IPS DF 19.7 (cell line): ENCODE measurements at regions not wholly inside any gene's neighbourhood (a gene's known extent, or its start where the extent isn't known, plus 50 kb on each side); places are given as distances from the start of the nearest gene placed in this dataset.

Source experiments
- DNase-seq: peaks from one replicate; pipeline ENCODE4 v3.0.0-alpha.2; 2013; ENCODE audit warnings: low read depth, low spot score

DNA sequence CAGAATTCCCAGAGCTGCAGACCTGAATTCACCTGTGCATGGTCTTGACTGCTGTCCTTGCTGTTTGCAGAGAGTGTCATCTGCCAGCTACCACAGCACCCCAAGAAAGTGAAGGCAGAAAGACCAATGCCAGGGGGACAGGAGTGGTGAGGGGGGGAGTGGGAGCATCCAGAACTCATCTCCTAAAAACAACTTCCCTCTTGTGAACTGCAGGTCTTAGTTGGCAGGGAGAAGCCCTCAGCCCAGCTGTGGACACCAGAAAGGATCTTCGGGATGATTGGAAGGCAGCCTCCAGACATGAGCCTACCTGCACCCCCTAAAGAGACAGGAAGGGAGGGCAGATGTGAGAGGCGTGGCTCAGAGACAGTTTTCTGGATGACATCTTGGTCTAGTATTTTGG, 615.8 kb upstream of the MGMT start:
- DNase-seq: no peak

DNA sequence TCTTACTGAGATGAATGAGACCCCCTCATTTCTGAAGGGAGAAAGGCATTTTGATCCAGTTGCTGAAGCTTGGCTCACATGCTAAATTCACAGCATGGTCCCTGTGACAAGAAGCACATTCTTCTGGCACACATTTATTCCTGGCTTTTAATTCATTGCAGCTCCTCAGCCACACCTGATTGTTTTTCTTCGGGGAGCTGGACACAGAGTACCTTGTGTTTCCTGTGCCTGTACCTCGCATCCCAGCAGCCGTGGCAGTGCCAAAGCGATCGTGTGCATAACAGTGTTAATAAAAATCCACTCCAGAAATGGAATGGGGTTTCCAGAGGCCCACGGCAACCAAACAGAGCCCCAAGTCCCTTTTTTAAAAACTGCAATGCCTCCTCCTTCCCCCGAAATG, 615.3 kb upstream of the MGMT start:
- no peak for DNase-seq

DNA sequence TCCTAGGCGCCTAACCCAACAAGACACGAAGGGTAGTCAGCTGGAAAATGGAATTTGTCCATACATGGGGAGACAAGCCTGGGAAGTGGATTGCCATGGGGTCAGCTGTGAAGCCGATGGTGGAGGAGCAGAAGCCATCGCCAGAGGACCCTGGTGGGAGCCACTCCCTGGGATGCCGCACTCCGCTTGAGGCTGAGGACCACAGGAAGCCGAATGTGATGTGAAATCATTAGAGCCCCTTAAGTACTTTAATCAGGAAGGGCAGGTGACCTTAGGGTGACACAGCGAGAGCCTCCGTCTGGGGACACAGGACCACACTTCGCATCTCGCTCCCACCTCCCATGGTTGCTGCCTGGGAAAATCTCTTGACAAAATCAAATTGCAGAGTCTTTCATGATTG, 614.6 kb upstream of the MGMT start:
- no peak for DNase-seq

DNA sequence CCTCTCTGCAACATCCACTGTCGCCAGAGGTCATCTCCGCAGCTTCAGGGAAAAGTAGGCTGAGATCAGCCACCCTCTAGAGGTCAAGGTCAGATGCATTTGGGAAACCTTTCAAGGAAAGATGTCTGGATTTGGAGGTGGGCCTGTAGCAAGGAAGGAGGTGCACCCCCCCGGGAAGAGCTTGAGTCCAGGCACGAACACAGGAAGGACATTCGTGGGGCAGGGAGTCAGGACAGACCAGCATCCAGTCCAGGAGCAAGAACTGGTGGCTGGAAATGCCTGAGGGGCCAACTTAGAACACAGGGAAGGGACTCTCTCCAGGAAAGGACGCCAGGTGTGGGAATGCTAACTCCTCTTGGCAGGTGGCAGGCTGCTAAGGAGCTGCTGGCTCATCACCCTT, 614.1 kb upstream of the MGMT start:
- no peak for DNase-seq

DNA sequence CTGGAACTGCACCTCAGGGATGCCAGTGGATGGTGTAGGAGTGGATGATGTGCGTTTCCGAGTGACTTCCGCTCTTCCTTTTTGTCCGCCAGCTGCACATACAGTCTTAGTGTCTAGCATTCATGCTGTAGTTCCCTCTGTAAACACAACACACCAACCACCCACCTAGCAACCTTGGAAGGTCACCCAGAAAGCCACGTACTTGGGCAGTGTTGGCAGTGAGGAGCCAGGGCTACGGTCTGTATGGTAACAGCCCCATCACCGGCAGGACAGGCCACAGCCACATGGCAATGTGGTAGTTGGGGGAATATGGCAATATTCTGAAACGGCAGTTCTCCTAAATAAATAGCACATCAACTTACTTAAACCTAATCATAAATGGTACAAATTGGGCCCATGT, 613.5 kb upstream of the MGMT start:
- no peak for DNase-seq

DNA sequence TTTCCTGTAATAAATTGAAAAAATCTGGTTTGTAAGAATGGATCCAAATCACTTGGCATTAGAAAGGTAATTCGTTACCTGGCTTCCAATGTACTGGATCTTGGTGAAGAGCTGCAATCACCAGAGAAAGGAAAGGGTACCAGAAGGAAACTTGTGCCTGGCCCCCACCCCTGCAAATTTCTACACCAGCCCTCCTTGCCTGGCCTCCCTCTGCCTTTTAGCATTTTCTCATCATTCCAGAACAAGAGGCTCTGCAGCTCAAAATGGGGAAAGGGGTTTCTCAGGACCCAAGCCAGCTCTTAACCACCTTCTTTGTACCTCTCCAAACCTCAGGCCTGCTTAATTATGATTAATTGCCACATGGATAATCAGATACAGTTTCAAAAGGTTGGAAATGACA, 612.8 kb upstream of the MGMT start:
- DNase-seq: no peak

DNA sequence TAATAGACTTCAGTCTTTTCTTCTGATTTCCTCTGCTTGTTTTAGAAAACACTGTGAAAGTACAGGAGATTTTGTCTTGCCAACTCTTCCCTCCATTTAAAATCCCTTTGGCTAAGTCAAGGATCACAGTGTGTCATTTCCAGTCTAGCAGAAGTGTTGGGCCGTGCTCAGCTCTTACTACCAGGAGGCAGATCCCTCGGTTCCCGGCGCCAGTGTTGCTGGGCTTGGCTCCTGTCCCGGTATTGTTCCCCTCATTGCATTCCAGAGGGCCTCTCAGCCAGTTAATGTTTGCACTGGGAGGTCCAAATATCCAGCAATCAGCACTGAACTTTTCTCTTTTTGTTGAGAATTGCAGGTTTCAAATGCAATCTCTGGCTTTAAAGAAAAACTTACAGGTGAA, 612.1 kb upstream of the MGMT start:
- no peak for DNase-seq

DNA sequence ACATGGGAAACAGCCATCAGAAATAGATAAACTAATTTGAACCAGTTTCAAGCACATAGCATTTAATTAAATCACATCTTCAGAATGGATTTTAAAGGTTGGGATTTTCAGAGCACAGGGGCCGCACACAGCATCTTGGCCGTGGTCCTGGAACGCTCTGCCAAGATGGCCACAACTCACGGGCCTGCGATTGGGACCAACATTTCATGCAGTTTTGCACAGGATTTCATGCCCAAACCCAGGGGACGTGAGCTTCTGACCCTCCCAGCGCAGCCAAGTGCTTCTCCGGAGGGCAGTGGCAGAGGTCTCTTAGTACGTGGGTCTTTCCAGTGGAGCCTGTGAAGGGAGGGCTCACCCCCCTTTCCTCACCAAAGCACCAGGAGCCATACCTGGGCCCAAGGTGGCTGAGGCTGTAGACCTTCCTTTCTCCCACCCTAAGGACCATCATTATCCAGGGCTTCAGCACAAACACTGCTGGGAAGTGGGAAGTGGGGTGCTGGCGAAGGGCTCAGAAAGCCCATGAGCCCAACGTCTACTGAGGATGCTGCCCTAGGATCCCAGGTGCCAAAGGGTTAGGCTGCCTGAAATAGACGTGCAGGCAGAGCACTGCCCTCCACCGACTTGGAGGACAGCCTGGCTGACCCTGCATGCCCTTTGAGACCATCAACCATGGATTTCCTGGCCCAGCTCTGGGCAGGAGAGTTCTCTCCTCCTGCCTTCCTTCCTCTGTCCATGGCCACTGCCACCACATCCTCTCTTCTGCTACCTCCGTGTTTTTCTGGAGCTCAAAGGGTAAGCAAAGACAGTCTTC, 611.2 kb upstream of the MGMT start:
- no peak for DNase-seq

DNA sequence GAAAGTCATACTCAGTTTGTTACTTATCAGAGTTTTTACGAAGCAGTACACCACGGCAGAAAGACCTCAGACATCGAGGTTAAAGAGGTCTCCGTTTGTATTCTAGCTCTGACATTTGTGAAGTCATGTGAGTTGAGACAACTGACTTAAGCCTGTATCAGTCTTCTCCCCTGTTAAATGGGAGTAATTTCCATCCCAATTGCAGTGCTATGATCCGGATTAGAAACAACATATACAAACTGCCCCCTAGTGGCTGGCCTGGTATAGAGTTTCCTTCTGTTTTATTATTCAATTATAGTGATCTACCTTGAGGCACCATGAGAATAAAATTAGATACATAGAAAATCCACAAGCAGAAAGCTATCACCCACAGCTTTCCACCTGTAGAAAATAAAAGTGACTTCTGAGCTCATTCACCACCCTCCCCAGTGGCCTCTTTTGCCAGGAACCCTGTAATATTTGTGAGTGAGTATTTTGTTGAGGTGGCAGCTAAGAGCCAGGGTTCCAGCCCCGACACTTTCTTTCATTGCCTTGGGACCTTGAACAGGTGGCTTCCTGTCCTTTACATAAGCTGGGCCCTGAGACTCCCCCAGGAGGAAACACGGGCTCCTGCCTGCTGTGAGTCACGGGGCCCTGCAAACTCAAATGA, 607.2 kb upstream of the MGMT start:
- no peak for DNase-seq

DNA sequence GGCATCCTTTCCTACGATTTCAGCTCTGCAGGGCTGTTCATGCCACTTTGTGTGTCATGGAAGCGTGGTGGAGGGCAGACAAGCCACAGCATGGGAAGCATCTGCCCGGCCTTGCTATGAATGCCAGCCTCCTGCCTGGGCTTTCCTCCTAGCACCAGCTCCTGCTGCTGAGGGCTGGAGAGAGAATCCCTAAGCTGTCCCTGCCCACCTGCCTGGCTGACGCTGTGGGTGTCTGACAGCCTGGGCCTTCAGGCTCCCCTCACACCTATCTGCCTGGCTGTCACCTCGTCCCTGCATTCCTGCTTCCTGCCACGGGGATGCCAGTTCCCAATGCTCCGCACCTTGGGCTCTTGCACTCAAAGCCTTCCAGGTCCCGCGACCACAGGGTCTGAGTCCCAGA, 606.5 kb upstream of the MGMT start:
- DNase-seq: no peak

DNA sequence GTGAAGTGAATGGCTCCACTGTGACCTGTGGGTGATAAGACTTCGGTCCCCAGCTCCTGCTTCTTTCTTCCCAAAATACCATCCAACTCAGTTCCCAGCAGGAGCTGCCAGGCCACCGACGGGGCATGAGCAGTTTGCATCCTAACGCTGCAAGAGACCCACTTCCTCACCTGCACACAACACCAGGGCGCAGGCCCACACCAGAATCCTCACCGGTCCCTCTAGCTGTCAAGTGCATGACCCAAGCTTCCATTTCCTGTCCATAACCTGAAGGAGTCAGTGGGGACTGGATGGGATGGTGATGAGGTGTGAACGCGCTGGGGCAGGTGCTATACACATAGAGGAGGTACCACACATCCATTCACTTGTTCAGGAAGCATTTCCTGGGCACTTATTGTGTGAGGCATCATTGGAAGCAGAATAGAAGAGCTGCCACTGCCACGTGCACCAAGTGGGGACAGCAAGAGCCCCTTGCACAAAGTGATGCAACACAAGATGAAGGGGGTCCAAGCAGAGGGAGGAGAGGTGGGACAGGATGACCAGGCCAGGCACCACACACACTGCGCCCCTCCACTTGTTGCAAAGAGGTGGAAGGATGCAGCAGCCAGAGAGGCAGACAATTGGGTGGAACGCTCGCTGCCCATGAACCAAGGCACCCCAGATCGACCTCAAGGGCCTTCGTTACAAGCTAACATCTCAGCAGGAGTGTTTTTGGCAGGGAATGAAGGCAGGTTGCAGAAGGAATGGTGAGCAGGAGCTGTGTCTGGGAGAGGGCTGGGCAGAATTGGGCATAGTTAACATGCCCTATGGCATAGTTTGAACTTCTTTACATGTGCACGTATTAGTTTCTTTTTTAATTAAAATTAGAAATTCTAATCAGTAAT, 605.8 kb upstream of the MGMT start:
- DNase-seq: no peak

DNA sequence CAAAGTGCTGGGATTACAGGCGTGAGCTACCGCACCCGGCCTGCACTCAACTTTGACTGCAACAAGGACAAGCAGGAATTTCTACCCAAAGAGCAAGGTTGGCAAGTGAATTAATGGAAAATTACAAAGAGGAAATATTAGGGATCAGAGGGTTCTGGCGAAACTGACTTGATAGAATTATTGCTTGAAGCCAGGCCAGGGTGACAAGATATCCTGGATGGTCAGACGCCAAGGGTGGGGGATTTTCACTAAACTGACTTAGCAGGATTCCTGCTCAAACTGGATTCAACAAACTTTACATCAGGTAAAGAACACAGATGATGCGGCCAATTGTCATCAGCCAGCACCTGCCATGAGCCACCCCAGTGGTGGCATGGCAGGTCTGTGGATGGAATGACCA, 603.6 kb upstream of the MGMT start:
- no peak for DNase-seq

DNA sequence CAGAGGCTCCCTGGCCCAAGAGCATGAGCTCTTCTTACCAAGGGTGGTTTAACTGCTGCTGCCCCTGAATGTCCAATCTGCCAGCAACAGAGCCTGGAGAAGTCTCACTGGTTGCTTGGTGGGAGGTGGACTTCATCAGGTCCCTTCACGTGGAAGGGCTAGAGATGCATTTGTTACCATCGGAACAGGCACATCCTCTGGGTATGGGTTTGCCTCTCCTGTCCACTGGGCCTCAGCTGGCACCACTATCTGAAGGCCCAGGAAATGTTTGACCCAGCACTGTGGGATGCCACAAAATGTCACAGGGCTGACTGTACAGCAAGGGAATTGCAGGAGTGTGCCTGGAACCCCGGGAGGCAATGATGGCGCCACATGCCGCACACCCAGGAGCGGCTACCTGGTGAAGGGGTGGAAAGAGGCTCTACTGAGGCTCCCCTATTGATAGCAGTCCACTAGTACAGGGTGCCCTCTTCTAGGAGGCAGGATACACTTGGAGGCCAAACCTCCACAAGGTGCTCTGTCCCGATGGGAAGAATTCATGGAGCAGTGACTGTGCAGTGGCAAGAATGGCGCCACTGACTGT, 603.1 kb upstream of the MGMT start:
- no peak for DNase-seq

DNA sequence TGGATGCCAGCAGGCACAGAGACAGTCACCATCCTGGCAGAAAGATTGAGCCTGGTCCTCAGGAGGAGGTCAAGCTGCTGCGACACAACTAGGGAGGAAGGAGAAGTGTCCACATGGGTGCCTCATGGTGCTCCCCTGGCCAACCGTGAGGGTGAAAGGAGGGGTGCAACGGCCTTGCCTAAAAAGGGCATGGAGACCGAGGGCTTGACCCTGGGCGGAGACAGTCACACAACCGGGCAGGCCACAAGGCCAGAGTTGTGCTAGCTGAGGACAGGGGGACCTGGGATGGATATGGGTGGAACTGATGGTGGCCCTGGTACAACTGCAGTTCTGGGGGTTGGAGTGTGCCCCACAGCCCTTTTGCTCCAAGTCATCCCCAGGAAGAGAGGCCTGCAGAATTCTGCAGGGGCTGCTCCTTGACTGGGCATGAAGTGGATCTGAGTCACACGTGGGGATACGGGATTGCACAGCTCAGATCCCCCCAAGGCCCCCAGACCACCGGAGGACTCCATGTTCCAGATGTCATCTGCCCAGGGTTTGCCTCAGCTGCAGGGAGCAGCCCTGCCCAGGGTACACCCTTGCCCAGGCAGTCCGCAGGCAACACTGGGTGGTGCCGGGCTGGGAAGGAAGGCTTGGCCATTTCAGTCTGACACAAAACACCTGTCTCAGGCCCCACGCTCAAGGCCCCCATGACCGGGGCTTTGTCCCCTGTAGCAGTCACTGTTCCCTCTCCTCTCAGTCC, 602.3 kb upstream of the MGMT start:
- DNase-seq: no peak

DNA sequence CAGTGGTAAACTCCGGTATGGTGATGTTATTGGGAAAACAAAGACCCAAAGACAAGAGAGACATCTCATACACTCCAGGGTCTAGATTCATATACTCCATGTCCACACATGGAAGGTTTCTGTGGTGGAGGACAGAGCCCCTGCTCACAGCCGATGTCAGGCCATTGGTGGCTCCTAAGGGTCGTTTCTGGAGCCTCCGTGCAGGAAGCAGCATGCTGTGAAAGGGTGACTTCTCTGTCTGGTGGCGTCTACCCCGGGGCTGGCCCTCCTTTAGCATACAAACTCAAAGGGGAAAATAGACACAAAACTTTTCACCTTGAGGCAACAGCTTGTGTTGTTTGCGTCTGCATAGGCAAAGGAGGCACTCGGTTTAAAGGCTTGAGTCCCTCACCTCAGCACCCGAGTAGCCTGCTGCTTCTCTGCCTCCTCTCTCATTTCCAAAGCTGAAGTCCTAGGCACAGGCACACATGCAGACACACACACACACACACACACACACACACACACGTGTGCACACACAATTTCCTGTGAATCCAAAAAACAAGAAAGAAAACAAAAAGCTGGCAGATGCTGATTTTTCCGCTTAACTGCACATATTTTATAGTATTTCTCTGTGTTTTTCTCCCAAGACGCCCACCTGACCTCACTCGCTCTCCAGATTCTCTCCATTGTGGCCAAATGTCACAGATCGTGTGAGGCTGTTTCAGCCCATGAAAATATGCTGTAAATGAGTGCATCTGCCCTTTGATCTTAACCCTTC, 601.4 kb upstream of the MGMT start:
- DNase-seq: no peak

DNA sequence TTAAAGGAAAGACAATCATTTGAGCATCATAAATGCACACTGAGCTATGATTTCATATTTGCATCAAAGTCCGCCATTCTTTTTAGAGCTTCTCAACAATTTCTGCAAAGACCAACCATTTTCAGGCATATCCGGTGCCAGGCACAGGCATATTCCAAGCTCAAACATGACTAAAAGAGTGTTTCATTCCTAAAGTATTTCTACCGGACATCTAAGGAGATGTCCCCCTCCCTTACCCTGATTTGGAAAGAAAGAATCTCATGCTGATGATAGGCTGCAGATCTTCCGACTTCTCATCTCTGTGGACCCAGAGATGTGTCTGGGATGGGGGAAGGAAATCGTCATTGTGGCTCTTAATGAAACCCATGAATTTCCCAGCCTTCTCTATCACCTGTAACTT, 600.5 kb upstream of the MGMT start:
- no peak for DNase-seq

DNA sequence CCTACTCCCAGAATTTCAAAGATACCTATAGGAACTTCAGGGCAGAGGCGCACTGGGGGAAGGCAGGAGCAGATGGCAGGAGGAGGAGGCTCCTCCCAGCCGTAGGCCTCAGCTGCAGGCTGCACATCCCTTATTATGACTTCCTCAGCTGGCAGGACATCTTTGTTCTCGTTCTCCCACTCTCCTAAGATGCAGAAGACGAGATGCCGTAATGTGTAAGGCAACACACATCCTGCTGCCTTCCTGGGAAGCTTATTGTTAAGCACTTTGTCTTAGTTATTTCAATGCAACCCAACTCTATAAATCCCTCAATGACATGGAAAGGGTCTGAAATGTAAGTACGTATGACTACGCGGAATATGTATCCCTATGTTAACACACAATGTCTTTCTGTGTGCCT, 599.8 kb upstream of the MGMT start:
- DNase-seq: no peak

DNA sequence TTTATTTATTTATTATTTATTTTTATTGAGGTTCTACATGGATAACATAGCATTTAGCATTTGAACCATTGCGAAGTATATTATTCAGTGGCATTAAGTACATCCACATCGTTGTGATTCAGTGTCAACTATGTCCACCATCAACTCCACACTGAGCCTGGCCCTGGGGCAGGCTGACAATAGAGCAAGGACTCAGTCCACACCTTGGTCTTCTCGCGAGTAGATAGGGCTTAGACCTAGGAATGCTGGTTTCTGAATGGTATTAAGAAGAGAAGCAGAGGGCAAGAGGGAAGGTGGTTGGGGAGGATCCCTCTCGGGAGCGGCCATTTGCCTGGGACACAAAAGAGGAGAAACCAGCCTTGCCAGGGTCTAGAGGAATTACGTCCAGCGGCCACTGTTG, 599.2 kb upstream of the MGMT start:
- DNase-seq: no peak

DNA sequence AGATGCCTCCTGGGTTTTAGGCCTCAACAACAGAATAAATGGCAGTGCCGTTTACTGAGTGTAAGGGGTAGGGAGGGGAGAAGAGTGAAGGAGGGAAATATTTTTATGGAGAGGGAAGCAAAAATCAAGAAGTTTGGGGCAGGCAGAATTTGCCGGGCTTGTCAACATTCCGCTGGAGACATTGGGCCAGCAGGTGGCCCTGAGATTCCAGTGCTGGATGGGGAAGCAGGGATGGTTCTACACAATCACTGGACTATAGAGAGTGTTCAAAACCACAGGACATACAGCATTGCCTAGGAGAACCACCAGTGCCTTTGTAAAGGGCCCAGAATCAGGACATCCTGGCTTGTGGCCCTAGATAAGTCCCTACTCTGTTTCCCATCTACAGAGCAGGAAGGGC, 598.6 kb upstream of the MGMT start:
- DNase-seq: no peak

DNA sequence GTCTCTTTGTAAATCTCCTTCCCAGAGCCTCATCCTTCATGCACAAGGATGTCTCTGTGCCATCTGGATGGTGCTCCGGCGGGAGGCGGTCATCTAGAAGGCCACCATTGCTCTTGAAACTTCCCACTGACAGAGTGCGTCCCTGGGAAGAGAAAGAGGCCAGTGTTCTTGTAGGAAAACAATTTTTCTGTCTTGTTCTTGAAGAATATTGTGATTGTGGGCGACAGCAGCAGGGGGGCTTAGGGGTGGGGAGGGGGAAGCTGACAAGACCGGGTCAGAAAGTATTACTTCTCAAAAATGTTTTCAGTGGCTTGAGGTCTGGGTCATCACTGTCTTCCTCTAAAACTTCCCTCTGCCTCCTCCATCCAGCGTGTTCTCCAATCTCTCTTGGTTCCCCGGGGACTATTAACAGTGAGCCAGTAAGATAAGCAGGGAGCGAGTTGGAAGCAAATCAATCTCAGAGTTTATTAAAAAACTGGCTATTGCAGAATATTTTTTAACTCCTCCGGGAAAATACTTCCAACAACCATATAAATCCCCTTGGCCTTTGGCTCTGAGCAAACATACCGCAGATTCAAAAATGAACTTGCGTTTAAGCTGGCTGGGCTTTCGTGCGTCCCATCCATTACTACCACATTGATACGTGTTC, 597.8 kb upstream of the MGMT start:
- DNase-seq: no peak
